ENCODE measurements at regions not wholly inside any gene's neighbourhood (a gene's known extent, or its start where the extent isn't known, plus 50 kb on each side); places are given as distances from the start of the nearest gene placed in this dataset.
"Not testable (repeated sequence)": the region's sequence is repeated elsewhere in the genome, so short reads cannot be mapped to it uniquely, and the experiment has no call there.

GRCh38 chr22:22120160-22120559 lies 124.4 kb upstream of the VPREB1 start:
- DNase-seq: no peak

- DNase-seq: no peak
These were observed 125.6 kb upstream of the VPREB1 start for GRCh38 chr22:22118987-22119386.

- not testable (repeated sequence) for DNase-seq
These were observed 126.6 kb upstream of the VPREB1 start for GRCh38 chr22:22117864-22118544.

GRCh38 chr22:22116997-22117770 lies 127.4 kb upstream of the VPREB1 start:
- DNase-seq: not testable (repeated sequence)

- DNase-seq: no peak
These were observed 130.9 kb upstream of the VPREB1 start for GRCh38 chr22:22113701-22114100.

GRCh38 chr22:22112533-22113294 lies 130.1 kb upstream of the TOP3B start:
- no peak for DNase-seq

- no peak for DNase-seq
These were observed 129.4 kb upstream of the TOP3B start for GRCh38 chr22:22111983-22112382.

- DNase-seq: no peak
These were observed 128.7 kb upstream of the TOP3B start for GRCh38 chr22:22111267-22111751.

GRCh38 chr22:22110548-22111266 lies 128.1 kb upstream of the TOP3B start:
- DNase-seq: peak; percentile 1 to 22

- no peak for DNase-seq
These were observed 127.3 kb upstream of the TOP3B start for GRCh38 chr22:22109693-22110466.

GRCh38 chr22:22106855-22107254 lies 124.3 kb upstream of the TOP3B start:
- DNase-seq: no peak

GRCh38 chr22:22105364-22105763 lies 122.8 kb upstream of the TOP3B start:
- no peak for DNase-seq

- no peak for DNase-seq
These were observed 120.7 kb upstream of the TOP3B start for GRCh38 chr22:22103078-22103875.

- DNase-seq: no peak
These were observed 117.5 kb upstream of the TOP3B start for GRCh38 chr22:22099833-22100812.

- DNase-seq: no peak
These were observed 116.6 kb upstream of the TOP3B start for GRCh38 chr22:22099194-22099486.

- DNase-seq: no peak
These were observed 116.0 kb upstream of the TOP3B start for GRCh38 chr22:22098457-22099193.

GRCh38 chr22:22097727-22098228 lies 115.2 kb upstream of the TOP3B start:
- DNase-seq: no peak

- no peak for DNase-seq
These were observed 112.3 kb upstream of the TOP3B start for GRCh38 chr22:22094921-22095320.
